Colonic mucosa (tissue), 4 donors: ENCODE measurements at regions not wholly inside any gene's neighbourhood (a gene's known extent, or its start where the extent isn't known, plus 50 kb on each side); places are given as distances from the start of the nearest gene placed in this dataset.
"Not testable (repeated sequence)": the region's sequence is repeated elsewhere in the genome, so short reads cannot be mapped to it uniquely, and the experiment has no call there.

Source experiments
- DNase-seq: peaks from one replicate; pipeline ENCODE4 v3.0.0-alpha.2; 2020
- H3K27ac ChIP-seq: fragments of 200-600 bp; one replicate; pipeline ENCODE4 v1.8.0; 2021
- H3K27me3 ChIP-seq: fragments of 200-600 bp; one replicate; pipeline ENCODE4 v1.8.0; 2021
- H3K36me3 ChIP-seq: fragments of 200-600 bp; one replicate; pipeline ENCODE4 v1.8.0; 2021
- H3K4me1 ChIP-seq: fragments of 200-600 bp; one replicate; pipeline ENCODE4 v1.8.0; 2021; ENCODE audit warnings: mild to moderate bottlenecking
- H3K4me3 ChIP-seq: fragments of 200-600 bp; one replicate; pipeline ENCODE4 v1.8.0; 2021
- H3K9ac ChIP-seq, 2 donors: one replicate each; pipeline ENCODE4 v1.7.0; 2013; ENCODE audit warnings: control low read depth in 2 of 2, low read depth in 2 of 2, low read length in 2 of 2
- H3K9me3 ChIP-seq: fragments of 200-600 bp; one replicate; pipeline ENCODE4 v1.8.0; 2021
- intact Hi-C: fragments of 100-400 bp; cut with DNase I; formaldehyde crosslinking; loops from one replicate; pipeline ENCODE4 v1.14.1; 2022
- TF ChIP-seq, protein P1 (sequence below): fragments of 200-600 bp; IDR thresholded peaks from one replicate; pipeline ENCODE4 v1.8.0; 2022; ENCODE audit warnings: antibody characterized with exemption, mild to moderate bottlenecking
- donor health status: healthy.
- donor health status: DM: no; HTN: no; CAD: no.
- donor health status: DM: no; HTN: no; CAD: no.

DNA sequence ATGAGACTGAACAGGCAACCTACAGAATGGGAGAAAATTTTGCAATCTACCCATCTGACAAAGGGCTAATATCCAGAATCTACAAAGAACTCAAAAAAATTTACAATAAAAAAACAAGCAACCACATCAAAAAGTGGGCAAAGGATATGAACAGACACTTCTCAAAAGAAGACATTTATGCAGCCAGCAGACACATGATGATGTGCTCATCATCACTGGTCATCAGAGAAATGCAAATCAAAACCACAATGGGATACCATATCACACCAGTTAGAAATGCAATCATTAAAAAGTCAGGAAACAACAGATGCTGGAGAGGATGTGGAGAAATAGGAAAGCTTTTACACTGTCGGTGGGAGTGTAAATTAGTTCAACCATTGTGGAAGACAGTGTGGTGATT lies 51.7 kb upstream of the PAXBP1 start:
- H3K27ac ChIP-seq, H3K9ac ChIP-seq, H3K4me3 ChIP-seq, intact Hi-C loops, H3K9me3 ChIP-seq, H3K36me3 ChIP-seq, DNase-seq, H3K27me3 ChIP-seq, H3K4me1 ChIP-seq: not testable (repeated sequence)

DNA sequence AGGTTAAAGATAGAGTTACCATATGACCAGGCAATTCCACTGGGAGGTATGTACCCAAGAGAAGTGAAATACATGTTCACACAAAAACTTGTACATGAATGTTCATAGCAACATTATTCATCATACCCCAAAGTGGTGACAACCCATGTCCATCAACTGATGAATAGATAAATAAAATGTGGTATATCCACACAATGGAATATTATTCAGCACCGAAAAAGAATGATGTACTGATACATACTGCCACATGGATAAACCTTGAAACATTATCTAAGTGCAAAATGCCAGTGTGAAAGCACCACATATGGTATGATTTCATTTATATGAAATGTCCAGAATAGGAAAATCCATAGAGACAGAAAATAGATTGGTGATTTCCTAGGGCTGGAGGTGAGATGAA lies 53.4 kb upstream of the PAXBP1 start:
- no peaks in the 10 kb centered on the region for H3K27me3 ChIP-seq
- no peaks in the 10 kb centered on the region for H3K4me1 ChIP-seq
- TF ChIP-seq, protein P1, sequence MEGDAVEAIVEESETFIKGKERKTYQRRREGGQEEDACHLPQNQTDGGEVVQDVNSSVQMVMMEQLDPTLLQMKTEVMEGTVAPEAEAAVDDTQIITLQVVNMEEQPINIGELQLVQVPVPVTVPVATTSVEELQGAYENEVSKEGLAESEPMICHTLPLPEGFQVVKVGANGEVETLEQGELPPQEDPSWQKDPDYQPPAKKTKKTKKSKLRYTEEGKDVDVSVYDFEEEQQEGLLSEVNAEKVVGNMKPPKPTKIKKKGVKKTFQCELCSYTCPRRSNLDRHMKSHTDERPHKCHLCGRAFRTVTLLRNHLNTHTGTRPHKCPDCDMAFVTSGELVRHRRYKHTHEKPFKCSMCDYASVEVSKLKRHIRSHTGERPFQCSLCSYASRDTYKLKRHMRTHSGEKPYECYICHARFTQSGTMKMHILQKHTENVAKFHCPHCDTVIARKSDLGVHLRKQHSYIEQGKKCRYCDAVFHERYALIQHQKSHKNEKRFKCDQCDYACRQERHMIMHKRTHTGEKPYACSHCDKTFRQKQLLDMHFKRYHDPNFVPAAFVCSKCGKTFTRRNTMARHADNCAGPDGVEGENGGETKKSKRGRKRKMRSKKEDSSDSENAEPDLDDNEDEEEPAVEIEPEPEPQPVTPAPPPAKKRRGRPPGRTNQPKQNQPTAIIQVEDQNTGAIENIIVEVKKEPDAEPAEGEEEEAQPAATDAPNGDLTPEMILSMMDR = no peak
- no peak overlapping the region for H3K27ac ChIP-seq
- no peak overlapping the region for H3K4me3 ChIP-seq
- no peaks in the 10 kb centered on the region for H3K36me3 ChIP-seq
- no peak overlapping the region for H3K9ac ChIP-seq
- intact Hi-C loops = loop anchor here (5.0 kb wide), 1 partner anchor 173 kb away; no protein-coding TSS in a partner anchor
- no peaks in the 10 kb centered on the region for H3K9me3 ChIP-seq
- no peak for DNase-seq

DNA sequence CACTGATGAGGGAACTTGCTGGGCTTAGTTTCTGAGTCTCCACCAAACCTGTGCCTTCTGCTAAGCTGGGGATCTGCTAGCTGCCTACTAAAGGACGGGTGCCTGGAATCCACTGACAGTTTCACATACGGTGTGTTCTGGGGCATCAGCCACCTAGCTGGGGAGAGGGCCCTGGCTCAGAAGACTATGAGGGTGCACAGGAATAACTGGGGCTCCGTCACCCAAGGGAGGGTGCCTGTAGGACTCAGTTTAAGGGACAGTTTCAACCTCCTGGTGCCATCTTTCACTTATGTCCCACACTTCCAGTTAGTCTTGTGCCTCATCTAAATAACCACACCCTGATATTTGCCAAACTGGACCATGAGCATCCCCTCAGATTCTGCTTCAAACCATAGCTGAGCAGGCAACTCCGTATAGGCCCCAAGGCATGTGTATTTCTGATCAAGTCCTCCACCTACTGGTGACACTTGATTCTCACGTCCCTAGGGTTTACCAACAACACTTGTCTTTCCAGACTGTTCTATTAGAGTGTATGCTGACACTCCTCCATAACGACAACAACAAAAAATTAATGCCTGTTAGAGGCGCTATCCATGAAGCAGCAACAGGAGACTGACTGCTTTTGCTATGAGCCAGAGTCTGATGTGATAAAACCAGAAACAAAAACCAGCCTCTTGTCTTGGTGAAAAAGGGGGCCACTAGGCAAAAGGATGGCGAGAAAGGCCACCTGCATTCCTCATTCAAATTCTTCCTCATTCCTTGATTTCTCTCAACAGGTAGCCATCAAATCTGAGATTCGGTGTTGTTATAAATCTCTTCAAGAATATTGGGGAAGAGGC lies 55.0 kb upstream of the PAXBP1 start:
- TF ChIP-seq, protein P1 = peak; percentile 62
- Histone ChIP-seq H3K27ac (no peak overlapping the region), H3K9me3 (no peaks in the 10 kb centered on the region), H3K27me3 (no peaks in the 10 kb centered on the region), H3K36me3 (no peaks in the 10 kb centered on the region), H3K4me3 (no peak overlapping the region), H3K9ac (no peak overlapping the region), H3K4me1 (no peaks in the 10 kb centered on the region)
- intact Hi-C loops = loop anchor here (2.0 to 5.0 kb wide), 2 partner anchors 44 to 174 kb away; no protein-coding TSS in a partner anchor
- peak; percentile 66 for DNase-seq

- no peak overlapping the region for H3K9ac ChIP-seq
- TF ChIP-seq, protein P1 = no peak
- no peaks in the 10 kb centered on the region for H3K9me3 ChIP-seq
- H3K36me3 ChIP-seq = no peaks in the 10 kb centered on the region
- no peak overlapping the region for H3K4me3 ChIP-seq
- H3K27ac ChIP-seq = no peak overlapping the region
- intact Hi-C loops = loop anchor here (5.0 kb wide), 1 partner anchor 177 kb away; no protein-coding TSS in a partner anchor
- no peaks in the 10 kb centered on the region for H3K27me3 ChIP-seq
- no peak for DNase-seq
- H3K4me1 ChIP-seq = no peaks in the 10 kb centered on the region
These were observed 57.4 kb upstream of the PAXBP1 start for GRCh38 chr21:32828908-32829307.

DNA sequence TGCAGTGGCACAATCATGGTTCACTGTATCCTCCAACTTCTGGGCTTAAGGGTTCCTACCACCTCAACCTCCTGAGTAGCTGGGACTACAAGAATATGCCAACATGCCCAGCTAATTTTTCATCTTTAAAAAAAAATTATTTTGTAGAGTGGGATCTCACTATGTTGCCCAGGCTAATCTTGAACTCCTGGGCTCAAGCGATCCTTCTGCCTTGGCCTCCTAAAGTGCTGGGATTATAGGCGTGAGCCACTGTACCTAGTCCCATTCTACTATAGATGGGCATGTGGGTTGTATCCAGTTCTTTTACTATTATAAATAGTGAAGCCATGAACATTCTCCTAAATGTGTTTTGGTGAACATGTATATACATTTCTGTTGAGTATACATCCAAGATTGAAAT lies 57.9 kb upstream of the PAXBP1 start:
- intact Hi-C loops = loop anchor here (5.0 kb wide), 1 partner anchor 177 kb away; no protein-coding TSS in a partner anchor
- H3K36me3 ChIP-seq = no peaks in the 10 kb centered on the region

DNA sequence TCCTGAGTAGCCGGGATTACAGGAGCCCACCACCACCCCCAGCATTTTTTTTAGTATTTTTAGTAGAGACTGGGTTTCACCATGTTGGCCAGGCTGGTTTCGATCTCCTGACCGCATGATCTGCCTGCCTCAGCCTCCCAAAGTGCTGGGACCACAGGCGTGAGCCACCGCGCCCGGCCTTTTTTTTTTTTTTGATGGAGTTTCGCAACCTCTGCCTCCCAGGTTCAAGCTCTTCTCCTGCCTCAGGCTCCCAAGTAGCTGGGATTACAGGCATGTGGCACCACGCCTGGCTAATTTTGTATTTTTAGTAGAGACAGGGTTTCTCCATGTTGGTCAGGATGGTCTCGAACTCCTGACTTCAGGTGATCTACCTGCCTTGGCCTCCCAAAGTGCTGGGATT lies 60.2 kb upstream of the PAXBP1 start:
- not testable (repeated sequence) for DNase-seq, H3K4me3 ChIP-seq, H3K27me3 ChIP-seq, H3K4me1 ChIP-seq, H3K9ac ChIP-seq, H3K9me3 ChIP-seq, H3K36me3 ChIP-seq, H3K27ac ChIP-seq
- intact Hi-C loops = loop anchor here (5.0 to 10.0 kb wide), 2 partner anchors 293 to 366 kb away; no protein-coding TSS in a partner anchor

More for the DNA sequence above, 57.9 kb upstream of the PAXBP1 start:
- H3K4me3 ChIP-seq = no peak overlapping the region
- H3K4me1 ChIP-seq = no peaks in the 10 kb centered on the region
- TF ChIP-seq, protein P1 = no peak
- H3K9me3 ChIP-seq = no peaks in the 10 kb centered on the region
- H3K9ac ChIP-seq = no peak overlapping the region
- no peaks in the 10 kb centered on the region for H3K27me3 ChIP-seq
- no peak for DNase-seq
- no peak overlapping the region for H3K27ac ChIP-seq
